ENCODE measurements at regions not wholly inside any gene's neighbourhood (a gene's known extent, or its start where the extent isn't known, plus 50 kb on each side); places are given as distances from the start of the nearest gene placed in this dataset.

DNA sequence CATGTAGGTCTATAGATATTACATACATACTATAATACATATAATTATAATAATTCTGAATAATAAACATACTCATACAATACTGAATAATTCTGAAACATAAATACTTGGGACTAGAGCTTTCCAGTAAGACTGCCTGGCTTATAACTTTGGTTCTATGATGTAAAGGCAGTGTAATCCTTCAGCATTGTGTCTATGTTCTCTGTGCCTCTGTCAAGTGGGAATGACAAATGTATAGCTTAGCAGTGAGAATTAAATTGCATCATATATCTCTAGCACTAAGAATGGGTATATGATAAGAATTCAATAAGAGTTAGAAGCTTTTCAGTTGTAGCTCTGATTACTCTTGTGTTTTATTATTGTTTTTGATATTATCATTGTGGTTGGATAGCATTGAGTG lies 1469.3 kb downstream of the CDH8 start (continued):
- TF ChIP-seq MXI1 (IDR thresholded peaks at IDR 0.05; ENCODE audit: low read depth, low read length) = no peak
- no peak for TF ChIP-seq MTA2 (IDR thresholded peaks at IDR 0.05; ENCODE audit: low read depth)
- TF ChIP-seq YY1 (IDR thresholded peaks at IDR 0.05; ENCODE audit: low read depth, low read length) = no peak
- TF ChIP-seq HDGF (IDR thresholded peaks at IDR 0.05) = no peak
- TF ChIP-seq CREB1 (IDR thresholded peaks at IDR 0.05; ENCODE audit: low read depth) = no peak
- TF ChIP-seq, protein P1, sequence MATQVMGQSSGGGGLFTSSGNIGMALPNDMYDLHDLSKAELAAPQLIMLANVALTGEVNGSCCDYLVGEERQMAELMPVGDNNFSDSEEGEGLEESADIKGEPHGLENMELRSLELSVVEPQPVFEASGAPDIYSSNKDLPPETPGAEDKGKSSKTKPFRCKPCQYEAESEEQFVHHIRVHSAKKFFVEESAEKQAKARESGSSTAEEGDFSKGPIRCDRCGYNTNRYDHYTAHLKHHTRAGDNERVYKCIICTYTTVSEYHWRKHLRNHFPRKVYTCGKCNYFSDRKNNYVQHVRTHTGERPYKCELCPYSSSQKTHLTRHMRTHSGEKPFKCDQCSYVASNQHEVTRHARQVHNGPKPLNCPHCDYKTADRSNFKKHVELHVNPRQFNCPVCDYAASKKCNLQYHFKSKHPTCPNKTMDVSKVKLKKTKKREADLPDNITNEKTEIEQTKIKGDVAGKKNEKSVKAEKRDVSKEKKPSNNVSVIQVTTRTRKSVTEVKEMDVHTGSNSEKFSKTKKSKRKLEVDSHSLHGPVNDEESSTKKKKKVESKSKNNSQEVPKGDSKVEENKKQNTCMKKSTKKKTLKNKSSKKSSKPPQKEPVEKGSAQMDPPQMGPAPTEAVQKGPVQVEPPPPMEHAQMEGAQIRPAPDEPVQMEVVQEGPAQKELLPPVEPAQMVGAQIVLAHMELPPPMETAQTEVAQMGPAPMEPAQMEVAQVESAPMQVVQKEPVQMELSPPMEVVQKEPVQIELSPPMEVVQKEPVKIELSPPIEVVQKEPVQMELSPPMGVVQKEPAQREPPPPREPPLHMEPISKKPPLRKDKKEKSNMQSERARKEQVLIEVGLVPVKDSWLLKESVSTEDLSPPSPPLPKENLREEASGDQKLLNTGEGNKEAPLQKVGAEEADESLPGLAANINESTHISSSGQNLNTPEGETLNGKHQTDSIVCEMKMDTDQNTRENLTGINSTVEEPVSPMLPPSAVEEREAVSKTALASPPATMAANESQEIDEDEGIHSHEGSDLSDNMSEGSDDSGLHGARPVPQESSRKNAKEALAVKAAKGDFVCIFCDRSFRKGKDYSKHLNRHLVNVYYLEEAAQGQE (IDR thresholded peaks at IDR 0.05; ENCODE audit: low read depth, low read length) = no peak
- TF ChIP-seq, protein P2, sequence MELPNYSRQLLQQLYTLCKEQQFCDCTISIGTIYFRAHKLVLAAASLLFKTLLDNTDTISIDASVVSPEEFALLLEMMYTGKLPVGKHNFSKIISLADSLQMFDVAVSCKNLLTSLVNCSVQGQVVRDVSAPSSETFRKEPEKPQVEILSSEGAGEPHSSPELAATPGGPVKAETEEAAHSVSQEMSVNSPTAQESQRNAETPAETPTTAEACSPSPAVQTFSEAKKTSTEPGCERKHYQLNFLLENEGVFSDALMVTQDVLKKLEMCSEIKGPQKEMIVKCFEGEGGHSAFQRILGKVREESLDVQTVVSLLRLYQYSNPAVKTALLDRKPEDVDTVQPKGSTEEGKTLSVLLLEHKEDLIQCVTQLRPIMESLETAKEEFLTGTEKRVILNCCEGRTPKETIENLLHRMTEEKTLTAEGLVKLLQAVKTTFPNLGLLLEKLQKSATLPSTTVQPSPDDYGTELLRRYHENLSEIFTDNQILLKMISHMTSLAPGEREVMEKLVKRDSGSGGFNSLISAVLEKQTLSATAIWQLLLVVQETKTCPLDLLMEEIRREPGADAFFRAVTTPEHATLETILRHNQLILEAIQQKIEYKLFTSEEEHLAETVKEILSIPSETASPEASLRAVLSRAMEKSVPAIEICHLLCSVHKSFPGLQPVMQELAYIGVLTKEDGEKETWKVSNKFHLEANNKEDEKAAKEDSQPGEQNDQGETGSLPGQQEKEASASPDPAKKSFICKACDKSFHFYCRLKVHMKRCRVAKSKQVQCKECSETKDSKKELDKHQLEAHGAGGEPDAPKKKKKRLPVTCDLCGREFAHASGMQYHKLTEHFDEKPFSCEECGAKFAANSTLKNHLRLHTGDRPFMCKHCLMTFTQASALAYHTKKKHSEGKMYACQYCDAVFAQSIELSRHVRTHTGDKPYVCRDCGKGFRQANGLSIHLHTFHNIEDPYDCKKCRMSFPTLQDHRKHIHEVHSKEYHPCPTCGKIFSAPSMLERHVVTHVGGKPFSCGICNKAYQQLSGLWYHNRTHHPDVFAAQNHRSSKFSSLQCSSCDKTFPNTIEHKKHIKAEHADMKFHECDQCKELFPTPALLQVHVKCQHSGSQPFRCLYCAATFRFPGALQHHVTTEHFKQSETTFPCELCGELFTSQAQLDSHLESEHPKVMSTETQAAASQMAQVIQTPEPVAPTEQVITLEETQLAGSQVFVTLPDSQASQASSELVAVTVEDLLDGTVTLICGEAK (IDR thresholded peaks at IDR 0.05; ENCODE audit: borderline replicate concordance) = no peak
